Stimulated activated CD4-positive, alpha-beta T cell treated with anti-CD3 and anti-CD28 coated beads, TNF-alpha, amount 100 ng/mL, for 24 hours (primary cell): ENCODE measurements at regions not wholly inside any gene's neighbourhood (a gene's known extent, or its start where the extent isn't known, plus 50 kb on each side); places are given as distances from the start of the nearest gene placed in this dataset.
"Not testable (repeated sequence)": the region's sequence is repeated elsewhere in the genome, so short reads cannot be mapped to it uniquely, and the experiment has no call there.

Source experiments
- DNase-seq, 3 experiments: peaks; one replicate each; pipeline ENCODE4 v3.0.0-alpha.2; 2020; ENCODE audit warnings: low read depth in 3 of 3

GRCh38 chr6:28658475-28659249 lies 133.0 kb downstream of the GPX5 start:
- DNase-seq, result no peak

DNA sequence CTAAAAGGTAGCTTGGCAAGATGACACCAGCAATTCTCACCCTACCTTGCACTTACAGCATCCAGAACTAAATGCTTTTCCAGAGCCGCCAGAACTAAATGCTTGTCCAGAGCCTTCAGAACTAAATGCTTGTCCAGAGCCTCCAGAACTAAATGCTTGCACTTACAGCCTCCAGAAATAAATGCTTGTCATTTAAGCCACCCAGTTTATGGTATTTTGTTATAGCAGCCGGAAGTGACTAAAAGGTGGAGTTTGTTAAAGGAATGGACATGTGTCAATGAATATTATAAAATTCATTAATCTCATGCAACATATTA lies 133.5 kb downstream of the GPX5 start:
- no peak for DNase-seq

DNA sequence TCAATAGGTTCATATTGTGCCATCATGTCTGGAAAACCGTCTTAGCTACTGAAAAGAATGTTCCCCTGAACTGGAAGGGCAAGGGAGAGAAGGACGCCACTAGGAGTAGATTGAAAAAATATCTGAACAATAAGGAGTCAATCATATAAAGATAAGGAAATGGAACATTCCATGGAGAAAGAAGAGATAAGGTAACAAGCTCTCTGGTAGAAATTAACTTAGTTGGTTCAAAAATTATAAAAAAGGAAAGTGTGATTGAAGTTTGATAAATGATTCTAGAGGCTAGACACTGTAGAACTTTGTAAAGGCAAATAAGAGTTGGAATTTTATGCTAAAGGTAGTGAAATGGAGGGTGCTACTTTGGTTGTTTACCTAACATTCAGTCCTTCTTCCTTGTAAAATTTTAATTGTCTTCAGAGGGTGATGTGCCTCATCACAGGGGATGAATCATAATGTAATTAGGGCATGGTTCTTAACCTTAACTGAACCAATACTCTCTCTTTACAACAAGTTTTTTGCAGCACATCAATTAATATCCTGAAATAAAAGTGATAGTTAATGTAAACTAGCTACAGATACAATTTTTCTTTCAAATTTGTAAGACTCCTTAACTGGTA lies 135.5 kb downstream of the GPX5 start:
- no peak for DNase-seq

DNA sequence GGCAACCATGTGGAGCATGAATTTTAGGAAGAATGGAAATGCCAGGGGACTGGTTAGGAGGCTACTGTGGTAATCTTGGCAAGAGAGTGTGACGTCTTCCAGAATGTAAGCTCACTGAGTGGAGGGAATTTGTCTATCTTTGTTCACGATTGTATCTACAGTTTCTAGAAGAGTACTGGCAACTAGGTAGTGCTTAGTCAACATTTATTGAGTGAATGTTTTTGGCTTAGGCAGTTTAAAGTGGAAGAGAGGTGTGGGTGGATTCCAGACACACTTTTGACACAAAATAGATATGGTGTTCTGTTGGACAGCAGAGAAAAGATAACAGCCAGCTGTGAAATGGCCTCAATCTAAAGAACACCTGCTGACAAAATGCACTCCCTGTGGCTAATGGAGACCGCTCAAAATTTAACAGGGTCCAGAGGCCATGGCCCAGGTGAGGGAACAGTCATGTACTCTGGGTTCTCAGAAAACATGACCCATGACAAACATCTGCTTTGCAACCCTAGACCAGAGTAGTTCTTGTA lies 139.3 kb downstream of the GPX5 start:
- no peak for DNase-seq

DNA sequence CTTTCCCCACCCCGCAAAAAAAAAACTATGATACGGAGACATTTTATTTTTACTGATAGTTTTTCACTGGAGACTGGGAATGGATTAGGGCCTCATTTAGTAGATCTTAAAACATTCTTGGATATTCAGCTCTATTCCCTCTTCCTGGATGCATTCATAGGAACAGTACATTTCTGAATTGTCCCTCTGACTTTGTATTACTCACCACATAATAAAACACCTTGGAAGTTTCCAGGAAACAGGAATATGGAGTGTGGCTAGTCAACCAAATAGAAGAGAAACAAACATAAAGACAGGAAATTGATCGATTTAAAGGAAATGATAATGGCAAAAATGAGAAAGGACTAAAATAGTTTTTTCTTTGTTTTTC lies 147.7 kb downstream of the GPX5 start:
- no peak for DNase-seq

DNA sequence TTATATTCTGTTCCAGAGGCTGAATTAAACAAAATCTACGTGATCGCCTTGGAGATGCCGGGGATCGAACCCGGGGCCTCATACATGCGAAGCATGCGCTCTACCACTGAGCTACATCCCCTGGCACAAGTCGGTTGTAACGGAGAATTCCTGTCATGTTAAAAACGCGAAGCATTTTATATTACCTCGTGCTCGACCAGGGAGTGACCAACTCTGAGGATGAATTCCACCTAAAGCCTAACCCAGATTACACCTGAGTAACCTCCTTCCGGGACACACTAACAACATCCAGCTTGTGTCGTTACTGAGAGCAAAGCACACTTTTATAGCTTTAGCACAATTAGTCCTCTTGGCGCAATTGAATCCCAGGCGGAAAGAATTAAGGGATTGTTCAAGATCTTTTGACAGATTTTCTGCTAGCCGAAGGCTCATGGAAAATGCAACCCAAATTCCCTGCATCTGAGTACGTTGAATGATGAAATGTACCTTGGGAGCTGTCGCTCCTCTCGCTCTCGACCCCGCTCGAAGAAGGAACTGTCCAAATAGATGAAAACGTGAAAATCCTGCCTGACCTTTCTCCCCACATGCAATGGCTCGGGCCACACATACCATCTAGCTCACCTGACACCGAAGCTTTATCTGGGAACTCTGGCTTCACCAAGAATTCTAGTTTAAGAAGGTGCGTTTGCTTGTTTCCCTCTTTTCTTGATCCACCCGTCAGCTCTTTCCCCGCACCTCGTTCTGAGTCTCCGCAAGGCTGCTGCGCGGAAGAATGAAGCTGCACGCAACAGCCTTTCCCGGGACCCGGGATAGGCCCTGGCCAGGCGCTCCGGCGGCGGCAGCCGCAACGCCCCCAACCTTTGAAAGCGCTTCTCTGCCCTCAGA lies 148.3 kb downstream of the GPX5 start:
- DNase-seq, result peak; percentile 31 to 66 (median 43)

- DNase-seq, result no peak
Measured at GRCh38 chr6:28675600-28675999, 149.9 kb downstream of the GPX5 start.

DNA sequence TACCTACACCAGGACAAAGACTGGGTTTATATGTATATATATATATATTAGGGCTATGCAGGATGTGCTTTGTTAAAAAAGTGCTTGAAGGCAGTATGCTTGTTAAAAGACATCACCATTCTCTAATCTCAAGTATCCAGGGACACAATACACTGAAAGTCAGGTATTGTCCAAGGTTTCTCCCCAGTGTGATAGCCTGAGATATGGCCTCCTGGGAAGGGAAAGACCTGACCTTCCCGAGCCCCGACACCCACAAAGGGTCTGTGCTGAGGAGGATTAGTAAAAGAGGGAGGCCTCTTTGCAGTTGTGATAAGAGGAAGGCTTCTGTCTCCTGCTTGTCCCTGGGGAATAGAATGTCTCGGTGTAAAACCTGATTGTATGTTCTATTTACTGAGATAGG lies 156.9 kb downstream of the GPX5 start:
- DNase-seq, result no peak

- not testable (repeated sequence) for DNase-seq
Measured at GRCh38 chr6:28682956-28683685, 157.4 kb downstream of the GPX5 start.

- DNase-seq, result no peak
Measured at GRCh38 chr6:28683945-28684538, 158.4 kb downstream of the GPX5 start.

- not testable (repeated sequence) for DNase-seq
Measured at GRCh38 chr6:28685960-28686359, 160.3 kb downstream of the GPX5 start.

DNA sequence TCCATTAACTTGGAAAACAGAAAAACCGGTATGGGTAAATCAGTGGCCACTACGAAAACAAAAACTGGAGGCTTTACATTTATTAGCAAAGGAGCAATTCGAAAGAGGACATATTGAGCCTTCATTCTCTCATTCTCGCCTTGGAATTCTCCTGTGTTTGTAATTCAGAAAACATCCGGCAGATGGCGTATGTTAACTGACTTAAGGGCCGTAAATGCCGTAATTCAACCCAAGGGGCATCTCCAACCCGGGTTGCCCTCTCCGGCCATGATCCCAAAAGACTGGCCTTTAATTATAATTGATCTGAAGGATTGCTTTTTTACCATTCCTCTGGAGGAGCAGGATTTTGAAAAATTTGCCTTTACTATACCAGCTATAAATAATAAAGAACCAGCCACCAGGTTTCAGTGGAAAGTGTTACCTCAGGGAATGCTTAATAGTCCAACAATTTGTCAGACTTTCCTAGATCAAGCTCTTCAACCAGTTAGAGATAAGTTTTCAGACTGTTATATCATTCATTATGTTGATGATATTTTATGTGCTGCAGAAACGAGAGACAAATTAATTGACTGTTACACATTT lies 160.9 kb downstream of the GPX5 start:
- peak in 2 of 3 experiments; percentile 22 to 58 for DNase-seq

GRCh38 chr6:28687309-28687981 lies 161.8 kb downstream of the GPX5 start:
- DNase-seq, result not testable (repeated sequence)

GRCh38 chr6:28691991-28692390 lies 166.3 kb downstream of the GPX5 start:
- DNase-seq, result not testable (repeated sequence)

- no peak for DNase-seq
Measured at GRCh38 chr6:28693033-28693750, 167.5 kb downstream of the GPX5 start.

- DNase-seq, result no peak
Measured at GRCh38 chr6:28693751-28694443, 168.2 kb downstream of the GPX5 start.

DNA sequence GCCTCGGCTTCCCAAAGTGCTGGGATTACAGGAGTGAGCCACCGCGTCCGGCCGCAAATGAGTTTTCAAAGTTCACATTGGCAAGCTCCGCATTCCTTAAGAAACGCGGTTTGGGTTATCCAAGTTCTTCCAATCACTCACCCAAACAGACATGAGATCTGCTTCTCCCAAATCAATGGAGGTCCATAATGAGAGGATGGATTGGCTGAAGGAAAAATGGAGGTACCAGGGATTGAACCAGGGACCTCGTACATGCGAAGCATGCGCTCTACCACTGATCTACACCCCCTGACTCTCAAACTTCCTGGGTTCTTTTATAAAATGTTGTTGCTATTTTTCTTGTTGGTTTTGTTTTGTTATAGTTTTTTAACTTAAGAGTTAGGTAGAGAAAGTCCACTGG lies 170.0 kb downstream of the GPX5 start:
- no peak for DNase-seq

DNA sequence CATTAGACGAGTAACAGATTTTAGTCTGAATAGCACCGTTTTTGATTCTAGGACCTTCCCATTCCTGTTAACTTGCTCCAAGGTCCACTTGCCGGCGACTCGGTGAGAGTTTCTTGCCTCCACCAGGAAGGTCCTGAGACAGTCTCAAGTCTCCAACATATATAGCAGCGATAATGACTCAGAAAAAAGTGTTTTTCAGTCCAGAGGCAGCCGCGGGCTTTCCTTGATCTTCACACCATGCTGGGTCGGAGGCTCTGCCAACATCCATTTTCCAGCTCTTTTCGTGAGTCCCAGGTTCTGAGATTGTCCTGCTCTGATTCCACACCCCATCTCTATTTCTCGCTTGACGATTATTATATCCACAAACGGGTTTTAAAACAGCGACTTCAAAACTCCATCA lies 170.5 kb downstream of the GPX5 start:
- DNase-seq, result no peak

DNA sequence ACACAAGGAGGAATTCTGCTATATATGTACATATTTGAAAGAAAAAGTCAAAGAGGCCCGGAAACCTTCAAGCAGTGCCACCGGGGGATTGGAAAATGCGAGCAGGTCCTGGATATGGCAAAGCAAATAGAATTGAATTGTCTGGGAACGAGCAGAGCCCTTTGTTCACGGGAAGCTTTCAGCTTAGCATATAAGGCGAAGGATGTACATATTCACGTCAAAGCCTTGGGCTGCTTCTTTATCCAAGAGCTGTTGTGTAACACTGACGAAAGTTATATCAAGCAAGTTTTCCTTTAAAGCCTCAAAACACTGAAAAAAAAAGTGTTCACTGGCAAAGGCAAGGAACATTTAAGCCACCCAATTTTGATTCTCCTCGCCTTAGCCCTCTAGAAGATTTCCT lies 171.0 kb downstream of the GPX5 start:
- DNase-seq, result no peak
